DMS53 (cell line): ENCODE measurements at regions not wholly inside any gene's neighbourhood (a gene's known extent, or its start where the extent isn't known, plus 50 kb on each side); places are given as distances from the start of the nearest gene placed in this dataset.
"Not testable (repeated sequence)": the region's sequence is repeated elsewhere in the genome, so short reads cannot be mapped to it uniquely, and the experiment has no call there.

Source experiments
- DNase-seq: peaks from one replicate; lab custom pipeline; 2025; lab: John Stamatoyannopoulos, UW

DNA sequence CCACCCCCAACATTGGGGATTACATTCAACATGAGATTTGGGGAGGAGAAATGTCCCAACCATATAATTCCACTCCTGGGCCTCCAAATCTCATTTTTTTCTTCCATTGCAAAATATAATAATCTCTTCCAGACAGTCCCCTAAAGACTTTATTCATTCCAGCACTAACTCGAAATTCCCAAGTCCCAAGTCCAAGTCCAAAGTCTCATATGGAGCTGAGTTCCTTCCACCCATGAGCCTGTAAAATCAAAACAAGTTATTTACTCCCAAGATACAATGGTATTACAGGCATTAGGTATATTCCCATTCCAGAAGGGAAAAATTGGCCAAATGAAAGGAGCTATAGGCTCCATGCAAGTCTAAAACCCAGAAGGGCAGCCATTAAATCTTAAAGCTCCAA, 56.7 kb downstream of the P2RY1 start:
- no peak for DNase-seq

- DNase-seq: no peak
Measured at GRCh38 chr3:152892446-152892845, 57.5 kb downstream of the P2RY1 start.

DNA sequence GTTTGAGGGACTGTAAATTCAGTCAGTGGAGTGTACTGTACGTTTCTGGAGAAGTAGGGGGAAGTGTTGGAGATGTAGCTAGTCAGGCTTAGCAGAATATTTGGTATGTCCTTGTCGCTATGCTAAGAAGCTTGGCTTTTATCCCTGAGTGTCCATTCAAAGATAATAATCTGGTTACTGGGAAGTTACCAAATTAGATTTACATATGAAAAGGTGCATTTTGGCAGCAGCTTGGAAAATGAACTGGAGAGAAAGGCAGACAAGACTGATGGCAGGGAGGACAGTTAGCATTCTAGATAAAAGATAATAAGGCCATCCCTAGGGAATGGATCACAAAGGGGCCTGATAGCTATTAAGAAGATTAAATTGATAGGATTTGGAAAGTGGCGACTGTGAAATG, 58.7 kb downstream of the P2RY1 start:
- no peak for DNase-seq

DNA sequence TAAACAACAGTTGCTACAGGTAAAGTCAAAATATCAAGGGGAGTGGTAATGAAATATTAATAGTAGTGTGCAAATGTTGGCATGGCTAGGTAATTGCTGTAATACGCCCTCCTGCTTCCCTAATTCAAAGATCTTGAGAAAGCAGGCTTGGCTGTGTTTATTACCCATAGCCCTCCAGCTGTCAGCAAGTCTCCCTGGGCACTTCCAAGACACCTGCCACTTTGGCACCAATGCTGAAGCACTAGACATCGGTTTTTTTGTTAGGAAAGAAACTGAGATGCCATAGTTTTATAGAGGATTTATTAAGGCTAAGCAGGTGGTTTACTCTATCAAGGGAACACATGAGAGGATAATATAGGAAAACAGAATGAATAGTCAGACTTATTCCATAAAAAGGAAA, 64.4 kb downstream of the P2RY1 start:
- no peak for DNase-seq

GRCh38 chr3:152902141-152902669, 67.3 kb downstream of the P2RY1 start:
- no peak for DNase-seq

GRCh38 chr3:152905631-152906030, 70.7 kb downstream of the P2RY1 start:
- no peak for DNase-seq

- peak; percentile 13 for DNase-seq
Measured at GRCh38 chr3:152909180-152909883, 74.4 kb downstream of the P2RY1 start.

DNA sequence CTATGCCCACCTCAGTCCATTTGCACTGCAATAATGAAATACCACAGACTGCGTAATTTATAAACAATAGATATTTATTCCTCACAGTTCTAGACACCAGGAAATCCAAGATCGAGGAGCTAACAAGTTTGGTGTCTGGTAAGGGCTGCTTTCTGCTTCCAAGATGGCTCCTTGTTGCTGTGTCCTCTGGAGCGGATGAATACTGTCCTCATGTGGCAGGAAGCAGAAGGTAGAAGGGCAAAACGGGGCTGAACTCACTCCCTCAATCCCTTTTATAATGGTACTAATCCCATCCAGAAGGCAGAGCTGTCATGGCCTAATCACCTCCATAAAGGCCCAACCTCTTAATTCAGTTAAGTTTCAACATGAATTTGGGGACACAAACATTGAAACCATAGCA, 75.3 kb downstream of the P2RY1 start:
- DNase-seq: peak; percentile 21

GRCh38 chr3:152910966-152911365, 76.0 kb downstream of the P2RY1 start:
- no peak for DNase-seq

GRCh38 chr3:152914743-152915142, 79.8 kb downstream of the P2RY1 start:
- not testable (repeated sequence) for DNase-seq

GRCh38 chr3:152915695-152916094, 80.8 kb downstream of the P2RY1 start:
- no peak for DNase-seq

- no peak for DNase-seq
Measured at GRCh38 chr3:152916753-152917279, 81.9 kb downstream of the P2RY1 start.

GRCh38 chr3:152921351-152921750, 86.4 kb downstream of the P2RY1 start:
- no peak for DNase-seq

- no peak for DNase-seq
Measured at GRCh38 chr3:152922554-152922953, 87.6 kb downstream of the P2RY1 start.

DNA sequence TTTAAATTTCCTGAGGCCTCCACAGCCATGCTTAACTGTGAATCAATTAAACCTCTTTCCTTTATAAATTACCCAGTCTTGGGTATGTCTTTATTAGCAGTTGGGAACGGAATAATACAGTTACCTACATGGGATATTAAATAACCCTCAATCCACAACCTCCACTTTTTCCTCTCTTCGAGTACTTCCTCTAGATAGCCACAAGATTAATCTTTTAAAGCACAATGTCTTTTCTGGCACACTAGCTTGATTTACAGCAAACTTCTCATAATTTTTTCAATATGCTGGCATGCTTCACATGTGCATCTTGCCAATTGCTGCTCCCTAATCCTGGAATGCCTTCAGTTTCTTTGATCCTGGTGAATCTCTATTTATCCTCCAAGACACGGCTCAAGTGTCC, 92.2 kb downstream of the P2RY1 start:
- DNase-seq: no peak

GRCh38 chr3:152930516-152930915, 95.6 kb downstream of the P2RY1 start:
- no peak for DNase-seq

GRCh38 chr3:152937234-152937633, 102.3 kb downstream of the P2RY1 start:
- DNase-seq: no peak

- no peak for DNase-seq
Measured at GRCh38 chr3:152938974-152939636, 104.2 kb downstream of the P2RY1 start.

DNA sequence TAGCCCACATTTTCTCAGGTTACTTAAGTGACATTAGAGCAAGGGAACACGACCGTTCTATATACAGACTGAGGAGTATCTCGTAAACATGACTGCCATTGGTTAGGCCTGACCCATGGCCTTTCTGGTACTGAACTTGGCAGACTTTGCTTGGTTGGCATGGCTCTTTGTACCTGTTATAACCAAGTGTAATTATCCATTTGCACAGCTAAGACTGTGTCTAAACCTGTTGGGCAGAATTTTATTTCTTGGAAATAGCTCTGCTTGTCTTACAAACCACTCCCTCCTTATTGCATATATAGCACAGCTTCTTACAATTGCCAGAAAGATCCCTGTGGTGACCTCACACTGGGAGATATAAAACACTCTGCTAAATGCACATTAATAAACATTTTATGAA, 106.9 kb downstream of the P2RY1 start:
- DNase-seq: no peak

- no peak for DNase-seq
Measured at GRCh38 chr3:152942366-152942765, 107.4 kb downstream of the P2RY1 start.

GRCh38 chr3:152943645-152944044, 108.7 kb downstream of the P2RY1 start:
- DNase-seq: no peak

GRCh38 chr3:152944671-152945070, 109.7 kb downstream of the P2RY1 start:
- no peak for DNase-seq

DNA sequence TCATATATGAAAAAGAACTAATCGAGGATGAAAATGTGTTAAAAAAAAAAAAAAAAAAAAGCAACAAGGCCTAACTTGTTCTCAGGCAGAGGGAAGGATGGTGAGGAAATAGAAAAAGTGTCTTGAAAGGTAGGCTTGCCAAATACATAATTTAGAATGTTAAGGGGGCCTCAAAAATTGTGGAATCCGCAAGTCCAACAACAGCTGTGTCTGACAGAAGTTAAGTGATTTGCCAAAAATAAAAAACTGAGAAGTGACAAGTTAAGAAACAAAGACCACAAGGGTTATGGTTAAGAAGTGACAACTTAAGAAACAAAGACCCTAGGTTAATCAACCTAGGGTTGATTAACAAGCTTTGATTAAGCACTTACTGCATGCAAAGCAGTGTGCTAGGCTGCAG, 110.6 kb downstream of the P2RY1 start:
- DNase-seq: no peak
